K562 (cell line): ENCODE measurements at regions not wholly inside any gene's neighbourhood (a gene's known extent, or its start where the extent isn't known, plus 50 kb on each side); places are given as distances from the start of the nearest gene placed in this dataset. TPM values are rescaled to one million over a fixed set of nuclear protein-coding genes. Genes with fewer than 3 reads are reported as not detected.

Experiments used
- MCM7 ChIP-seq, 2 experiments: fragments of 450-650 bp; IDR thresholded peaks; 2 replicates each; pipeline ENCODE4 v1.6.1; 2016 to 2018
- NEUROD1 ChIP-seq: fragments of 150-350 bp; IDR thresholded peaks from 2 replicates; pipeline ENCODE4 v1.6.1; 2014; ENCODE audit warnings: borderline replicate concordance, low read length, low read depth; ENCODE audit not compliant: partially characterized antibody
- small RNA-seq: library from RNA; depleted of rRNA; stranded (forward); fragments of <200 nt; gene quantifications from one replicate; pipeline ENCODE3, GENCODE V24; 2014

GRCh38 chr10:25877296-25877695 is 56.7 kb upstream of the MYO3A start (continued):
- TF ChIP-seq MCM7 (IDR thresholded peaks at IDR 0.05) (no peak), NEUROD1 (no peak)

Small RNA genes in the stretch of these regions (small RNA-seq; reads per million reads assigned to genes)
- gene RNA5SP306 (0.40 reads per million, percentile 11 among the genes with 10 or more reads in this experiment), gene RNU6-632P (not detected)
